HG03280 (cell line): ENCODE measurements at regions not wholly inside any gene's neighbourhood (a gene's known extent, or its start where the extent isn't known, plus 50 kb on each side); places are given as distances from the start of the nearest gene placed in this dataset.

Source experiments
- ATAC-seq: cut with Tn5 transposase; IDR thresholded peaks from one replicate; pipeline ENCODE4 v1.9.1; 2021; ENCODE audit warnings: mild to moderate bottlenecking, moderate library complexity; ENCODE audit not compliant: unreplicated experiment

- ATAC-seq = no peak
Observed at GRCh38 chr2:226445216-226445861, 354.3 kb downstream of the IRS1 start.

GRCh38 chr2:226443112-226443511 is 356.5 kb downstream of the IRS1 start:
- ATAC-seq = no peak

GRCh38 chr2:226440127-226440918 is 359.3 kb downstream of the IRS1 start:
- ATAC-seq = no peak

- ATAC-seq = no peak
Observed at GRCh38 chr2:226439337-226439736, 360.3 kb downstream of the IRS1 start.

GRCh38 chr2:226435146-226435545 is 364.5 kb downstream of the IRS1 start:
- no peak for ATAC-seq

- no peak for ATAC-seq
Observed at GRCh38 chr2:226434702-226435101, 364.9 kb downstream of the IRS1 start.

DNA sequence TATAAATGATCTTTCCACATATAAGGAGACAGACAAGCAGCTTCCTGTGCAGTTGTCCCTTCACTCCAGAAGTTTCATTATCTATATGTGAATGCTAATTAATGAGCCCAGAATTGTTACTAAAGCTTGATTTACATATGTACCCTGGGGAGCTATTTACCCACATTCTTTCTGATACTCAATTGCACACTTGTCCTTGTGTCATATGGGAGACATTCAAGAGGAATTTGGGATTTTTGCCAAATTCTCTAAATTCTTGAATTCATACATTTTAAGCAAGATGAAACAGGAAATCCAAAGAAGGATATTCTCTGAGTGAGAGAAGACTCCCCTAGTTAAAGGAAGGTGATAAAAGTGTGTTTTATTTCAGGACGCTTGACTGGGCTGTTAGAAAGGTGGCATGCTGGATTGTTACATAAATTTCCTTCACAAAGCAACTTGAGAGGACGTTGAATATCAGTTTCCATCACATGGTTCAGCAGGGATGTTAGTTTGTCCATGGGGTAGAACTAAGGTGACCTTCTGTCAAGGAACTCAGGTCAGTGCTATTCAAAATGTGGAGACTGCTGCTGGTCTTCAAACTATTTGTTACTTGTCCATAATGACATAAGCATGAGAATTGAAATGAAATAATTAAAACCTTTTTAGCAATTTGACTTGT is 368.2 kb downstream of the IRS1 start:
- ATAC-seq = no peak

GRCh38 chr2:226429476-226429875 is 370.1 kb downstream of the IRS1 start:
- ATAC-seq = no peak

DNA sequence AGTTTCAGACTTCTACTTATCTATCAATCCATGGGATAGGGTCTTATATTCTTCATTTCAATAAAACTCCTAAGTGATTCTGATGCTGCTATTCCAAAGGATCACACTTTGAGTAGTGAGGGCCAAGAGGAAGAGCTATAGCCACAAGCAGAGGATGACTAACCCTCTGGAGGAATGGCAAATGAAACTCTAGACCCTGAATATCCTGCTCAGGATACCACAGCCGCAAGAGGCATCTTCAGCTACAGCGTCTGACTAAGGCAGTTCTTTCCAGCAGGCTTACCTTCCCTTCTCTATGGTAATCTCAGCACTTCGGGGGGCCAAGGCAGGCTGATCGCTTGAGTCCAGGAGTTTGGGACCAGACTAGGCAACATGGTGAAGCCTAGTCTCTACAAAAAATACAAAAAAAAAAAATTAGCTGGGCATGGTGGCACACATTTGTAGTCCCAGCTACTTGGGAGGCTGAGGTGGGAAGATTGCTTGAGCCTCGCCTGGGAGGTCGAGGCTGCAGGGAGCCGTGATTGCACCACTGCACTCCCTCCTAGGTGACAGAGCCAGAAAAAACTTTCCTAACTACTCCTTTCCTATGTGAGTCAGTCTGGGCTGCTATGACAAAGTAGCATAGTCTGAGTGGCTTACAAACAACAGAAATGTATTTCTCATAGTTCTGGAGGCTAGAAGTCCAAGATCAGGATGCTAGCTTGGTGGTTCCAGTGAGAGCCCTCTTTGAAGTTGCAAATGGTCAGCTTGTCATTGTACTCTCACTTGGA is 371.9 kb downstream of the IRS1 start:
- no peak for ATAC-seq

DNA sequence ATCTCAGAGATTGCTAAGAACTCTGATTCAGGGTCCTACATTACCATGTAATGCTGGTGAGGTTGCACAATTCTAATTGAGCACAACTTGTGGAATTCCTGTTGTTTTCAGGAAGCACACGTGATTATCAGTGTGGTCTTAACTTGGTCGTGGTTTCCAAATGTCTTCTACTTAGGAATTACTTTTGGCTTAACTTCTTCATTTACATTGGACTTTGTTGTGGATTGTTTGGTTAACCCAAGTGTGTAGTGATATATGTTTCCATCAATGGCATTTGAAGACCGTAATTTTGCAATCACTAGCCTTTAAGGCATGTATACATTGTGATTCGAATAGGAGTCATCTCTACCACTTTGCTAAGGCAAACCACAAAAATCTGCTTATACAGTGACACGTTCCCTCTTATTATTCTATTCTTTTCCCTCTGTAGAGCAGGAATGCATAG is 373.3 kb downstream of the IRS1 start:
- no peak for ATAC-seq

DNA sequence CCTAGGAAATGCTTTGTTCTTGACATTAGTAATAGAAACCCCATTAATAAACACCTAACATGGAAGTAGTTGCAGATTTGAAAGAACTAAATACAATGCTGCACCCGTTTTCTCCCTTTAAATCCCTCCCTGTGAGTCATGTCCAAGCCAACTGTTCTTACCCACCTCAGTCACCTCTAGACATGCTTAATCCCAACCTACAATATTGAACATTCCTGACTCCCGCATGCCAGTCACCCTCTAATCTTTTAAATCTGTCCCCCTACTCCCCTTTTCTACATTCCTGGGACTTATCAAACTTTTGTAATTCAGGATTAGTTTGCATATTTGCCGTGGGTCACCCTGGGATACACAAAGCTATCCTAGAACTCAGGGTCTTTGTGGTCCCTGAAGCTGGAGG is 374.6 kb downstream of the IRS1 start:
- no peak for ATAC-seq

DNA sequence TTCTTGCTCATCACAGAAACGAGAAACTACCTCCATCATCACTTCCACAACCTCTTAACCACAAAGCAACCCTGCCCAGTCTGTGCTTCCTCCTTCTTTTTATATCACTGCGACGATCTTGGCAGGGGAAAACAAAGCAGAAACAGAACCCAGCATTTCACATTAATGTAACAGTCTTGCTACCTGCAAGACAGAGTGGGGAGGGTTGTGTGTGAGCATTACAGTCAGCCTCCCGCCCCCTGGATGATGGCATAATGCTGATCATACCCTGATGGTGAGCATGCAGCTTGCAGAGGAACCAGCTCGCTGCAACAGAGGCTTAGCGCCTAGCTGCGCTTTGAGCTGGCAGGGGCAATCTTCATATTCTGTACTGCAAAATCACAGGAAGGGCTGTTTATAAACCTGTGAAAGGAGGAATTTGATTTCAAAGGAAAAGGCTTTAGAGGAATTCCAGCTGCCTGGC is 376.1 kb downstream of the IRS1 start:
- ATAC-seq = peak; percentile 51

DNA sequence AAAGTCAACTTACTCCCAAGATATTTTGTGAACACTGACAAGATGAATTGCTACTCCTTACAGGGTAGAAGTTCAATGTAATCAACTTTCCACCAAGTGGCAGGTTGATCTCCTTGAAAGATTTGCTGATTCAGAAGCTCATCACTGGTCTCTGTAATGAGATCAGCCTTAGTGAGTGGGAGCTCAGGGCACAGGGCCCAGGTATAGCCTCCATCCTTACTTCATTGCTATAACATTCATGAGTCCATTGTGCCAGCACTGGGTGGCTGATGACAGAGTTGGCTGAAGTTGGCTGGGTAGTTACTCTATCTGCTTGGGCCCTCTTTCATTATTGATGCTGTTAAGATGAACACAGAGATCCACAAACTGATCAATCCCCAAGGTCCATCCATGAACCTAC is 379.0 kb downstream of the IRS1 start:
- ATAC-seq = no peak

DNA sequence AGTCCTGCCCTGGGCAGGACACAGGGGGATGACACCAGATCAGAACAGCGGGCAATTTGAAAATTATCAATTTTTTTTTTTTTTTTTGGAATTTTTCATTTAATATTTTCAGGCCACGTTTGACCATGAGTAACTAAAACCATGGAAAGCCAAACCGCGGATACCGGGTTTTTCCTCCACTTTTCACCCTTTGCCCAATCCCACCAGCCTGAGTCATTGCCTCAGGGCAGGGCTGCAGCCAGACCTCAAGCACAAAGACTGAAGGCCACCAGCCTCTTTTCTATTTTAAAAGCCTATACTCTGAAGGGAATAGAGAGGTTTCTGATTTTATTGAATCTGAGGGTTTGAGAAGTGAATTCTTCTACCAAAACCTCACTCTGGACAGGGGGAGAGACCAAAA is 381.1 kb downstream of the IRS1 start:
- ATAC-seq = no peak

DNA sequence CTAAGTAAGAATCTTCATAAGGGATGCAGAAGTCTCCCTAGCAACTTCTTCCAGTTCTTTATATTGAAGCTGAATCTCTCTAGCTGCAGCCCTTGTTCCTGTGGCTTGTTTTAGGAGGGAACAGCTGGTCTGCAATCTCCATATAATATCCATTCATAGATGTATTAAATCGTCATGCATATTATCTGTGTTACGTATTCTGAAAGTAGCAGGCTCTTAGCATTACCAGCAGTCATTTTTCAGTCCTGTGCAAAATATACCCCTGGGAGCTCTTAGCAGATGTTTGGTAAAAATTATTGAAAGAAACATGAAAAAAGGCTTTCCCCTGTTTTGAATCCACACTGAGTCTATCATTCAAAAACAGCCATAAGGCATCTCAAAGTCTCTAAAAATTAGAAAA is 385.3 kb downstream of the IRS1 start:
- no peak for ATAC-seq

DNA sequence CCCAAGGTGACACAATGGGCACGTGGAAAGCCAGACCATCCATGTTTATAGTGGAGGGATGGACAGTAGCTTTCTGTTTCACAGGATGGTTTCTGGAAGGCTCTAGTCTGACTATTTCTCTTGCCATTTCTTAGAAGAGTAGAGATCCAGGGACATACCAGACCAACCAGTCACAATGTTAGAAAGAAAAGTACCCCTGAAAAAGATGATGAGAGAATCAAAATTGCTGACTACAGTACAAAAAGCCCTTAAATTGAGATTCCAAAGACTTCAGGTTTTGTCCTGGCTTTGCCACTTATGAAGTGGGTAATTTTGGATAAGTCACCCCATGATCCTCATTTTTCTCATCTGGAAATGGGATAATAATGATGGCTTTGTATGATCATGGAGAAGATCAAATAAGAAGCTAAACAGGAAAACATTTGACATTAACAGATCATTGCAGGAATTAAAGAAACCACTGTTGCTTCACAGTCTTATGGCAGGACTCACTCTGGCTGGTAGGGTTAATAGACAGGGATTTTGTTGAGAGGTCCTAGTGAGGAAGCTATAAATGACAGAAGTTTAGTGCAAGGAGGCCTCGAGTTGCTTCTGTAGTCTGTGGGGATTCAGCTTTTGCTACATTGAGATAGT is 386.0 kb downstream of the IRS1 start:
- ATAC-seq = no peak

GRCh38 chr2:226411727-226412360 is 387.8 kb downstream of the IRS1 start:
- ATAC-seq = no peak

- no peak for ATAC-seq
Observed at GRCh38 chr2:226411205-226411604, 388.4 kb downstream of the IRS1 start.

- no peak for ATAC-seq
Observed at GRCh38 chr2:226410247-226410835, 389.3 kb downstream of the IRS1 start.

- ATAC-seq = no peak
Observed at GRCh38 chr2:226409134-226409533, 390.5 kb downstream of the IRS1 start.
